Epithelial cell of prostate (primary cell): ENCODE measurements at regions not wholly inside any gene's neighbourhood (a gene's known extent, or its start where the extent isn't known, plus 50 kb on each side); places are given as distances from the start of the nearest gene placed in this dataset.

ENCODE experiments used
- DNase-seq: peaks from one replicate; pipeline ENCODE4 v3.0.0-alpha.2; 2011; ENCODE audit warnings: low read depth, low spot score
- H3K27ac ChIP-seq: fragments of 450-650 bp; 2 replicates; pipeline ENCODE4 v1.5.1; 2017; ENCODE audit warnings: mild to moderate bottlenecking

- no peak for DNase-seq
- no peak overlapping the region for H3K27ac ChIP-seq
Measured at GRCh38 chr1:114235281-114235680, 81.6 kb upstream of the SYT6 start.

GRCh38 chr1:114234408-114235124 lies 80.9 kb upstream of the SYT6 start:
- no peak for DNase-seq
- H3K27ac ChIP-seq = no peak overlapping the region

- H3K27ac ChIP-seq = no peak overlapping the region
Measured at GRCh38 chr1:114232691-114233090, 79.0 kb upstream of the SYT6 start.

GRCh38 chr1:114231301-114231700 lies 77.6 kb upstream of the SYT6 start:
- no peak for DNase-seq
- no peak overlapping the region for H3K27ac ChIP-seq

More at GRCh38 chr1:114232691-114233090, 79.0 kb upstream of the SYT6 start:
- no peak for DNase-seq

- DNase-seq = no peak
Measured at GRCh38 chr1:114229368-114229767, 75.7 kb upstream of the SYT6 start.

GRCh38 chr1:114227059-114227458 lies 73.4 kb upstream of the SYT6 start:
- H3K27ac ChIP-seq = no peak overlapping the region
- DNase-seq = no peak

More at GRCh38 chr1:114229368-114229767, 75.7 kb upstream of the SYT6 start:
- H3K27ac ChIP-seq = no peak overlapping the region

- DNase-seq = no peak
- H3K27ac ChIP-seq = no peak overlapping the region
Measured at GRCh38 chr1:114224196-114224907, 70.7 kb upstream of the SYT6 start.

- no peak for DNase-seq
- no peak overlapping the region for H3K27ac ChIP-seq
Measured at GRCh38 chr1:114222920-114223319, 69.3 kb upstream of the SYT6 start.

GRCh38 chr1:114219172-114219868 lies 65.7 kb upstream of the SYT6 start:
- H3K27ac ChIP-seq = no peak overlapping the region
- DNase-seq = no peak

- no peak overlapping the region for H3K27ac ChIP-seq
- no peak for DNase-seq
Measured at GRCh38 chr1:114218361-114219171, 64.9 kb upstream of the SYT6 start.

GRCh38 chr1:114216431-114217173 lies 62.9 kb upstream of the SYT6 start:
- DNase-seq = no peak
- no peak overlapping the region for H3K27ac ChIP-seq

- DNase-seq = no peak
Measured at GRCh38 chr1:114215436-114215835, 61.8 kb upstream of the SYT6 start.

GRCh38 chr1:114214016-114214415 lies 60.3 kb upstream of the SYT6 start:
- DNase-seq = no peak
- H3K27ac ChIP-seq = no peak overlapping the region

More at GRCh38 chr1:114215436-114215835, 61.8 kb upstream of the SYT6 start:
- H3K27ac ChIP-seq = no peak overlapping the region

- H3K27ac ChIP-seq = no peak overlapping the region
Measured at GRCh38 chr1:114209971-114210370, 56.3 kb upstream of the SYT6 start.

GRCh38 chr1:114208714-114209113 lies 55.0 kb upstream of the SYT6 start:
- DNase-seq = no peak
- H3K27ac ChIP-seq = no peak overlapping the region

More at GRCh38 chr1:114209971-114210370, 56.3 kb upstream of the SYT6 start:
- DNase-seq = no peak

- no peak for DNase-seq
- H3K27ac ChIP-seq = no peak overlapping the region
Measured at GRCh38 chr1:114208106-114208505, 54.4 kb upstream of the SYT6 start.

- no peak for DNase-seq
- no peak overlapping the region for H3K27ac ChIP-seq
Measured at GRCh38 chr1:114207635-114208034, 54.0 kb upstream of the SYT6 start.

GRCh38 chr1:114206392-114206791 lies 52.7 kb upstream of the SYT6 start:
- DNase-seq = no peak
- no peak overlapping the region for H3K27ac ChIP-seq

- H3K27ac ChIP-seq = no peak overlapping the region
- DNase-seq = no peak
Measured at GRCh38 chr1:114203595-114204128, 50.0 kb upstream of the SYT6 start.
